Activated gamma-delta T cell treated with anti-CD3 and anti-CD28 coated beads, Interleukin-2, amount 50 U/mL, for 16 hours (primary cell): ENCODE measurements at regions not wholly inside any gene's neighbourhood (a gene's known extent, or its start where the extent isn't known, plus 50 kb on each side); places are given as distances from the start of the nearest gene placed in this dataset.

Experiments used
- DNase-seq: peaks from one replicate; pipeline ENCODE4 v3.0.0-alpha.2; 2020; ENCODE audit warnings: low read depth

DNA sequence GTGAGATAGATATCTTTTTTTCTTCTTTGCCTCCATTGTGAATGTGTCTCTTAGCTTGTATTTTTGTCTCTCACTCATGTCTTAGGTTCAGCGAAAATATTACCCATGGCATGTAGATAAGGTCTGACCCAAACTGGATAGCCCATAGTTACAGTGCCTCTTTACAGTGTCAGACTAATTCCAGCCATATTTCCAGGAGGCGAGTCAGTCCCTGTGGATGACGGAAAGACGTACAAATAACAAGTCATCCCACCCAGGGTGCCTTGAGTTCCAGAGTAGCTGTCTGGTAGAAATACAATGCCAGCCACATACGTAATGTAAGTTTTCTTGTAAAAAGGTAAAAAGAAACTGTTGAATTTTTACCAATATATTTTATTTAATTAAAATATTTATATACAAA, 157.3 kb downstream of the ZNF281 start:
- DNase-seq: no peak

DNA sequence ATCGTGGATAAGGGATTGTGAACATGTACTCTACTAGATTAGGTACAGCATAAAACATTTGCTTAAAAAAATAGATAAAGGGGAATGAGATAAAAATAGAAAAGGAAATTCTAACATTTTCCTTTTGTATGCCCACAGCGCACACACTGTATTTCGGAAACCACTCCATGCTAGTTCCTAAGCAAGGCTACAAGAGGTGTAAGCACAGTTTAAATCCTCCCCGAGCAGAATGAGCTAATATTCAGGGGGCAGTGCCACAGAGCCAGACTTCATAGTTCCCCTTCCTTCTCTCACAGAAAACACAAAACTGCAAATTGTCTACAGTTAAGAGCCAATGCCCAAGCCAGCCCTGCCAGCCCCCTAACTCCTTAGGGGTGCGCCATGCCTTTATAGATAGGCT, 159.4 kb downstream of the ZNF281 start:
- no peak for DNase-seq

DNA sequence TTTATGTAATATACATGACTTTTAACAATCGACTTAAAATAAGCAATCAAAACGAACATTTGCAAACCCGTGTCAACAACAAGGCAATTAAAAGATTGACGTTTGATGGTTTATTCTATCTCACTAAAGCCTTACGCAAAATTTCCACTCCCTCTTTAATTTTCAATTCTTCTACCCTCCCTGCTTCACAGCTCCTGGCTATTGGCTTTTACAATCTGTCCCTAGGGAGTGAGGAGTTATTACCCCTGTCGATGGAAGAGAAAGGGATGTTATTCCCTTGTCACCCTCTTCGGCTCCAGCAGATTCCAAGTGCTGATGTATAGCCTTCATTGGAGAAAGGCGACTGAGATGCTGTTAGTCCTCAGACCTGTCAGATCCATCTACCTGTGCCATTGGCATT, 161.3 kb downstream of the ZNF281 start:
- DNase-seq: no peak

DNA sequence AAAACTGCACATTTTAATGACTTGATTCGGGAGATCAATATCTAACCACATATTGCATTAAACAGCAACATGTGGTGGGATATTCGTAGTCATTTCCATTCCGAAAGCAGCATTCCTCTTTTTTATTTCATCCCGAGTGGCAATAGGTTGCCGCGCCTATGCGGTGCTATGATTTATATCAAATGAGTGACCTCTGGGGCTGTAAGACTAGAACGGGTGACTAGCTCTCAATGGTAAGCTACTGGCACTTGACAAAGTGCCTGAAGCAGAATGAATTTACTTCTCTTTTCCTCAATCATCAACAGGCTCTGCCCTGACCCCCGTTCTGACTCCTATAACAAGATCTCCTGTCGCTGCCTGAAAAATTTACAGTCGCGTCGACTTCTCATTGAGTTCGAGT, 162.3 kb downstream of the ZNF281 start:
- DNase-seq: no peak

DNA sequence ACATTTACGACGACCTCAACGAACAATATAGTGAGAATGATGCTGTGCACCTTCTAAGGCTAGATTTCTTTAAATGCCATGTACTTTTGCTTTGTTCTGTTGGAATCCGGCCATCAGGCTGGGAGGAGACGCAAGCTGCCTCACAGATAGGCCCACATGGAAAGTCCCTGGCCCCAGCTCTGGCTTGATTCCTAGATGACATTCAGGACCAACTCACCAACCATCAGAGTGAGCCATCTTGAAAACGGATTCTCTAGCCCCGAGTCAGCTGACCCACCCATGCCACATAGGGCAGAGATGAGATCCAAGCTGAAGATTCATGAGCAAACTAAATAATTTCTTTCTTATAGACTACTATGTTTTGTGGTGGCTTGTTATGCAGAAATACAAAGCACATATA, 164.4 kb downstream of the ZNF281 start:
- no peak for DNase-seq

DNA sequence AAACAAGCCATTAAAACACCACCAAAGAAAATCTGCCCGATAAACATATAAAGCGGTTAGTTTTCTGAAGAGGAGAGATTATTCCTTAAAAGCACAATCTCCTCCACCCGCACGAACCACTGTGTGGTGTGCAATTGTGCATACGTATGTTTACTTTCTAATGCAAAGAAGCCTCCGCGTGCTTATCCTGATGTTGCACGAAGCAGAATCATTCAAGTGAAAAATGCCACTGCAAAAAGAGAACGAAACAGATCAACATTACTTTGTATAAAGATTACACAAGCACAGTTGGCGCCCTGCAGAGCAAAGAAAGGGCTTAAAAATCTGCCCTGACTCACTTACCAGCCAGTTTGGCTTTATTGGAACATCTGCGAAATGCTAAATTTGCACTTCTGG, 166.8 kb downstream of the ZNF281 start:
- DNase-seq: no peak

DNA sequence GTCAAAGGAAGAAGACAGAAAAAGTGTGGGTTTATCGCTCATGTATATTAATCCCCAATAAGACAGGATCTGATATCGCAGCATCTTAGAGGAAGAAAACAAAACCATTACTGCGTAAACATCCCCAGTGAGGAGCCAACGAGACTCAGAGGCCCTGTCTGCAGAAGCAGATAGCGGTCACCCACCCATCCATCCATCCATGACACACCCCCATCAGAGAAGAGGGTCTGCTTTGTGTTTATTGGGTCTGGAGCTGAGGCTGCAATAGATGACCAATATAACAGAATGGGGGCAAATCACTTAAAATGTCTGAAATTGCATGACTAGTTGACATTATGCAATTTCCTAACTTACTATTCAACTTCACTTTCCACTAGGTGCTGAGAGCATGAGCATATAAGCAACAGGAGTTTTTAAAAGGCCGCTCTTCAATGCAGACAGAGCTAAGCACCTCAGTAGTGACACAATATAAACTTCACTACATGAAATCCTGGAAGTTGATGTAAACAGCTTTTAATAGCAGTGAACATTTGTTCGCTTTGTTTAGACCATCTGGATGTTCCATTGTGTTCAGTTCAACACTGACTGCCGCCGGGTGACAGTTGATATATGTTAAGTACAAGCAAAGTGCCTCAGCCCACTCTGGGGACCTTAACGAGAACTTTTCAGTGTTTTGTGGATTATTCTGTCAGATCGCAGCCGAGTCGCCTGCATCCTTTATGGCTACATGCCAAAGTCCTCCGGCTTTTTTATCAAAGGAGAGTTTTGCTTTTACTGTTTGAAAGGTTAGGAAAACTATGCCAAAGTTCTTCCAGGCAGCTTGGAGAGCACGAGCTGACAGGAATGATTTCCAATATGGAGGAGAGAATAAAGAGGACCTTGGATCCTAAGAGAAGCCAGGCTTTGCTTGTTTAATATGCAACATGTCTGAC, 167.5 kb downstream of the ZNF281 start:
- no peak for DNase-seq

DNA sequence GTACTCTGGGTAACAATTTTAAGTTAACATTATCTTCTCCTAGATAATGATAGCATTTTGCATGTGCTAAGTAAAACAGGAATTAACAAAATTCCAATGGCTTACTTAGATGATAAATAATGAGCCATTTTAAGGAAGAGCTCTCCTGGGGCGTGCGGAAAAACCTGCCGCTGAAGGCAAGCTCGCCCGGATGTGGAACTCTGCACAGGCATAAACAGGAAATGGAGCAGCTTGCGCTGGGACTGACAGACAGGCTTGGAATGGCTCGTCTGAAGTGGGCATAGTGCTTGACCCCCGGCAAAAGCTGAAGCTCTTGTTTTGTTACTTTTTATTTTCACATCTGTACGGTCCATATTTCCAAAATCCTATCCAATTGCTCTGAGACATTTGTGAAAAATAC, 169.2 kb downstream of the ZNF281 start:
- DNase-seq: no peak

DNA sequence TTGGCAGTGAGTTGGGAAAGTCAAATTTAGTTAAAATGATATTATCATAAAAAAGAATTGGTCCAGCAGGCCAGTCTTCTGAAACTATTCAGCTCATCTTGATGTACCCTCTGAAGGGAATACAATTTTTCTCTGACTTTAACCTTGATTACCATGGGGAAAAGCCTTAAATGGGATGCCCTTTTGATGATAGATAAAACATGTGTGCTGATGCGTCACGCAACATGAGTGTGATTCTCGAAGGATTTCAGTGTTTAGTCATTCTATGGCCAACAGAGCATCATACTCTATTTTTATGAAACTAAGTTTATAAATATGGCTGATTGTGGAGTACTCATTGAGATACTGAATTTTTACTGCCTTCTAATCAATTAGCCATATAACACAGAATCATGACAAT, 171.5 kb downstream of the ZNF281 start:
- no peak for DNase-seq

DNA sequence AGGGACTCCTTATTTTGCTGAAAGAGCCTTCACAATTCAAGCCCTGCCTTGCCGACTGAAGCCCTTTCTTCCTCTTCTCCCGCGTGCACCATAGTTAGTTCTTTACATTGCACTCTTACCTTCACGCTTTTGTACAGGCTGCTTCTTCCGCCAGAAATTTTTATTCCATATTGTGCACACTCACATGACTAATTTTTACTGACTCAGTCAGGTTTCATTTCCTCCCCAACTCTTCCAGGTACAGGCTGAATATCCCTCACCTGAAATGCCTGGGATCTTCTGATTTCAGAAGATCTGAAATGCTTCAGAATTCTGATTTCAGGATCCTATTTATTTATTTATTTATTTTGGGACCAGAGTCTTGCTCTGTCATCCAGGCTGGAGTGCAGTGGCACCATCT, 172.8 kb downstream of the ZNF281 start:
- DNase-seq: no peak

DNA sequence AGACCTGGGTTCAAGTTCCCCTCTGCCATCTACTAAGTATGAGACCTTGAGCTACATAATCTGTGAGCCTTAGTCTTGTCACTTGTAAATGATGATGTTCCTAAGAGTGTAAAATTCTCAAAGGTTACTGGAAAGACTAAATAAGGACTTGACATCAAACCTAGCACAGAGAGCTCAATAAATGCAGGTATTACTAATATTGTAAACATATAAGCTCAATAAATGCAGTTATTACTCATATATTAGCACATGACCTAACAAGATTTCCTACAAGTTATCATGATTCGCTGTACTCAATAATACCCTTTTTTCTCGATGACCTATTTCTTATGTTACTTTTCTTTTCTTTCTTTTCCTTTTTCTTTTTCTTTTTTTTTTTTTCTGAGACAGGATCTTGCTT, 174.9 kb downstream of the ZNF281 start:
- no peak for DNase-seq

DNA sequence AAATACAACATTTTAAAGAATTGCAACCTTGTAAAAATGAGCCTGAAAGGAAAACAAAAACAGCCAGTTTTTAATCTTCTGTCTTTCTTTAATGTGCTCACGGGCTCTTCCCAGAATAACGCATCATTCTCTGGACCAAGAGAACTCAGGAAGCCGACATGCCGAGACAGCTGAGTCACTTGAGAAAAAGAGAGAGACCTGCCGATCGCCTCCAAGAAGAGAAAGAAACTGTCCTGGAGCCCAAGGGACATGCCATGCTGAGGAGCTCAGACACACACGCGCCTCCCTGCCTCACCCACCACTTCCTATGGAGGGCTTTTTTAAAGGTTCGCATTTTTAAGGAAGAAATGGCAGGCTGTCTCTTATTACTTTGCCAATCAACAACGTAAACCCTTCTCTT, 176.4 kb downstream of the ZNF281 start:
- no peak for DNase-seq

DNA sequence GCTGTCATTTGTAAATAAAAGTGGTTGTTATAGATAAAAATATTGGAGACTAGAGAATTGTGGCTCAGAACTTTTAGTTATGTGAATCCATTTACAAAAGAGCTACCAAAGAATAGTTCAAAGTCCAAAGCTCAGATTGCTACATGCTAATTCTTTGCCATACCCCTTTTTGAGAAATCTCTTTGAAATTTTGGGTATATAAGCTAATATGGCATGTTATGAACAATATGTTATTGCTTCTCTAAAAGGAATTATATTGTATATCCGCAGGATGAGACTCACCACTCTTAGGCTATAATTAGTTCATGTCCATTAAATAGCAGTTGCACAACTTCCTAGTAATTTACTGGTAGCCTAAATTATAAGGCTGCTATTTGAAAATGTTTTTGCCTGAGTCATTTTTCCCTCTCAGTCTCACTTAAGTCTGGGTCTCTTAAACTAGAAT, 178.0 kb downstream of the ZNF281 start:
- DNase-seq: no peak

DNA sequence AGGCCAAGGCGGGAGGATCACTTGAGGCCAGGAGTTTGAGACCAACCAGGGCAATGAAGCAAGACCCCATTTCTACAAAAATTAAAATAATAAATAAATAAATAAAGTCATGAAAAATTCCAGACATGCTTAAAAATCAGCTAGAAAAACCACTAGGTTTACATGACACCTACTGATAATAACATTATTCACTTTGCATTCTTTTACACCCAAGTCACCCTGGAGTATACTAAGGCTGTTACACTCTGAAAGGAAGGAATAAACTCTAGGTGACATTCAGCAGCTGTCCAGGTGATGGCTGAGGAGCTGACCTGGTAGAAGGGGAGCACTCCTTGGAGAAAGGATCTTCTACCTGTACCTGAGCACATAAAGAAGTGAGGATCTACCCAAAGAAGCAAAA, 179.2 kb downstream of the ZNF281 start:
- DNase-seq: no peak

DNA sequence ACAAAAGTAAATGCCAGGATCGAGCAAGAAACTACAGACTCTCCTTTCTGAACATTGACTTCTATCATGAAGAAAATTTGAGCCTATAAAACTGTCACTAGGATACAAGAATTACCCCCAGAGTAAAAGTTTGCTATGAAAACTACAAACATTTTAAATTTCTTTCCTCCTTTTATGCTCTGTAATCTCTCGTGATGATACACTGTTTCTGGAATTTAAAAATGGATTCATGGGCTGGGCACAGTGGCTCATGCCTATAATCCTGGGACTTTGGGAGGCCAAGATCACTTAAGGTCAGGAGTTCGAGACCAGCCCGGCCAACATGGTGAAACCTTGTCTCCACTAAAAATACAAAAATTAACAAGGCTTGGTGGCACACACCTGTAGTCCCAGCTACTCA, 181.3 kb downstream of the ZNF281 start:
- DNase-seq: no peak

DNA sequence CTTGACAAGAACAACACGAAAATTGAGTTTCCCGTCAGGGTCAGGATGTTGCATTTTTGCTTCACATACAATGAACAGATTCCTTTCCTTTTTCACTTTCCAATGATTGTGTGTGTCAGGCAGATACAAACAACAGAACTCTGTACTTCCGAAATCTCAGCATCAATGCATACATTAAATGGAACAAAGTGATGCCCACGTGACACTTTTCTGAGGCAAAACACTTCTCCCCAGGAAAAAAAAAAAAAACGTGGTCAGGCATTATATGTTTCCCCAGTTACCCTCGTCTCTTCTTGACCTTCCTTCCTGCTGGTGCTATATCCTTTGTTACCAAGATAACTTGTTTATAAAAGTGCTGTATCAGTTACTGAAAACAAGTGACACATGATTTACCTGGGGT, 181.8 kb downstream of the ZNF281 start:
- DNase-seq: no peak
